Activated B cell treated with CpG ODN at 0.5 μM for 24 hours (primary cell): ENCODE measurements at regions not wholly inside any gene's neighbourhood (a gene's known extent, or its start where the extent isn't known, plus 50 kb on each side); places are given as distances from the start of the nearest gene placed in this dataset.

ENCODE experiments used
- ATAC-seq: fragments of 200-7000 bp; cut with Tn5 transposase; one replicate; pipeline ENCODE4 v1.10.0; 2021; ENCODE audit warnings: low read depth, mild to moderate bottlenecking, moderate library complexity
- CTCF ChIA-PET: fragments of 350-600 bp; sonication (Branson Sonifier 250); formaldehyde crosslinking; loops from one replicate; lab custom pipeline; 2021; ENCODE audit warnings: antibody characterized with exemption; lab: Charles Lee
- POLR2A ChIA-PET: fragments of 350-600 bp; sonication (Branson Sonifier 250); formaldehyde crosslinking; loops from one replicate; lab custom pipeline; 2021; ENCODE audit warnings: antibody characterized with exemption; lab: Charles Lee
- DNase-seq: peaks from one replicate; pipeline ENCODE4 v3.0.0; 2022
- H3K27ac Mint-ChIP-seq: one replicate; pipeline ENCODE4 v1.8.0; 2020; ENCODE audit warnings: mixed read lengths
- H3K27me3 Mint-ChIP-seq: one replicate; pipeline ENCODE4 v1.8.0; 2021; ENCODE audit warnings: mixed read lengths
- H3K36me3 Mint-ChIP-seq: one replicate; pipeline ENCODE4 v1.8.0; 2021; ENCODE audit warnings: low read depth, mixed read lengths
- H3K4me1 Mint-ChIP-seq: one replicate; pipeline ENCODE4 v1.8.0; 2021; ENCODE audit warnings: mixed read lengths
- H3K4me3 Mint-ChIP-seq: one replicate; pipeline ENCODE4 v1.8.0; 2020; ENCODE audit warnings: mild to moderate bottlenecking, mixed read lengths
- H3K9me3 Mint-ChIP-seq: one replicate; pipeline ENCODE4 v1.8.0; 2020; ENCODE audit warnings: mixed read lengths
- CTCF ChIP-seq: fragments of 200-600 bp; IDR thresholded peaks from one replicate; pipeline ENCODE4 v1.8.0; 2022; ENCODE audit warnings: antibody characterized with exemption, mild to moderate bottlenecking
- intact Hi-C: fragments of 100-400 bp; cut with micrococcal nuclease; formaldehyde crosslinking; loops from one replicate; pipeline ENCODE4 v1.15.1; 2024

- no peaks in the 10 kb centered on the region for H3K36me3 Mint-ChIP-seq
- H3K4me1 Mint-ChIP-seq, result peaks cover 4% of the 10 kb centered on the region
- H3K9me3 Mint-ChIP-seq, result no peaks in the 10 kb centered on the region
- ChIA-PET CTCF (no interaction called here), POLR2A (no interaction called here)
- DNase-seq (no peak), ATAC-seq (no peak)
- no peaks in the 10 kb centered on the region for H3K27me3 Mint-ChIP-seq
- H3K27ac Mint-ChIP-seq, result no peak overlapping the region
- TF ChIP-seq CTCF, result no peak
- intact Hi-C loops, result no loop called here
- H3K4me3 Mint-ChIP-seq, result no peak overlapping the region
Measured at GRCh38 chr12:24042651-24043050, 93.2 kb upstream of the SOX5 start.

- Mint-ChIP-seq H3K4me1 (no peaks in the 10 kb centered on the region), H3K4me3 (no peak overlapping the region), H3K27ac (no peak overlapping the region), H3K9me3 (no peaks in the 10 kb centered on the region), H3K27me3 (no peaks in the 10 kb centered on the region), H3K36me3 (no peaks in the 10 kb centered on the region)
- intact Hi-C loops, result no loop called here
- ChIA-PET POLR2A (no interaction called here), CTCF (no interaction called here)
- ATAC-seq (no peak), DNase-seq (no peak)
- no peak for TF ChIP-seq CTCF
Measured at GRCh38 chr12:24039113-24039525, 89.6 kb upstream of the SOX5 start.

GRCh38 chr12:24038211-24038997 lies 88.9 kb upstream of the SOX5 start:
- CTCF ChIA-PET, result no interaction called here
- Mint-ChIP-seq H3K36me3 (no peaks in the 10 kb centered on the region), H3K4me1 (no peaks in the 10 kb centered on the region), H3K4me3 (no peak overlapping the region), H3K27me3 (no peaks in the 10 kb centered on the region), H3K9me3 (no peaks in the 10 kb centered on the region), H3K27ac (no peak overlapping the region)
- TF ChIP-seq CTCF, result no peak
- ATAC-seq (no peak), DNase-seq (no peak)
- POLR2A ChIA-PET, result no interaction called here
- intact Hi-C loops, result no loop called here

GRCh38 chr12:24036438-24037216 lies 87.2 kb upstream of the SOX5 start:
- no peaks in the 10 kb centered on the region for H3K36me3 Mint-ChIP-seq
- ChIA-PET CTCF (no interaction called here), POLR2A (no interaction called here)
- no peak overlapping the region for H3K27ac Mint-ChIP-seq
- H3K9me3 Mint-ChIP-seq, result no peaks in the 10 kb centered on the region
- no peaks in the 10 kb centered on the region for H3K27me3 Mint-ChIP-seq
- H3K4me1 Mint-ChIP-seq, result no peaks in the 10 kb centered on the region
- no peak for ATAC-seq
- H3K4me3 Mint-ChIP-seq, result no peak overlapping the region
- no peak for TF ChIP-seq CTCF
- DNase-seq, result no peak
- intact Hi-C loops, result no loop called here

GRCh38 chr12:24034894-24035293 lies 85.4 kb upstream of the SOX5 start:
- intact Hi-C loops, result no loop called here
- Mint-ChIP-seq H3K27me3 (no peaks in the 10 kb centered on the region), H3K36me3 (no peaks in the 10 kb centered on the region), H3K4me3 (no peak overlapping the region), H3K4me1 (no peaks in the 10 kb centered on the region), H3K27ac (no peak overlapping the region), H3K9me3 (peaks cover 2% of the 10 kb centered on the region)
- ChIA-PET POLR2A (no interaction called here), CTCF (no interaction called here)
- no peak for TF ChIP-seq CTCF
- ATAC-seq (no peak), DNase-seq (no peak)
